GM12878 (cell line): ENCODE measurements at regions not wholly inside any gene's neighbourhood (a gene's known extent, or its start where the extent isn't known, plus 50 kb on each side); places are given as distances from the start of the nearest gene placed in this dataset.

Source experiments
- ATAC-seq: fragments of 200-7000 bp; cut with Tn5 transposase; 3 replicates; pipeline ENCODE4 v1.9.1; 2020; ENCODE audit warnings: mild to moderate bottlenecking, moderate library complexity
- BruUV-seq: library from RNA; stranded (reverse); fragments of 400-500 nt; replicated peaks from 2 replicates; lab custom pipeline; 2021; lab: Mats Ljungman, UMichigan
- CTCF ChIA-PET: fragments of 300-600 bp; sonication (Branson Sonifier 250); formaldehyde crosslinking; extraction: SDS; loops from one replicate; lab custom pipeline; 2021; ENCODE audit warnings: inconsistent platforms; lab: Yijun Ruan, JAX
- POLR2A ChIA-PET: fragments of 350-600 bp; formaldehyde crosslinking; extraction: SDS; loops from one replicate; lab custom pipeline; 2021; ENCODE audit warnings: inconsistent platforms; lab: Charles Lee
- RAD21 ChIA-PET: fragments of 300-600 bp; sonication (Branson Sonifier 250); formaldehyde crosslinking; loops from one replicate; lab custom pipeline; 2023; ENCODE audit warnings: antibody characterized with exemption; ENCODE audit not compliant: unreplicated experiment; lab: Charles Lee
- SMC1A ChIA-PET: fragments of 300-600 bp; sonication (Branson Sonifier 250); formaldehyde crosslinking; loops from one replicate; lab custom pipeline; 2023; ENCODE audit not compliant: unreplicated experiment, uncharacterized antibody; lab: Charles Lee
- DNase-seq: peaks from one replicate; pipeline ENCODE4 v3.0.0-alpha.2; 2011; ENCODE audit warnings: low read depth, low spot score
- FAIRE-seq: peaks from 3 replicates; lab custom pipeline; 2011; peaks lifted over from hg19 to GRCh38; lab: Jason Lieb, UNC
- H2AFZ ChIP-seq: 2 replicates; pipeline ENCODE4 v1.6.0; 2011; ENCODE audit warnings: low read depth, low read length, control low read depth; ENCODE audit not compliant: control insufficient read depth
- H3K27ac ChIP-seq: 2 replicates; pipeline ENCODE4 v1.5.1; 2011; ENCODE audit warnings: control low read depth; ENCODE audit not compliant: control insufficient read depth, insufficient read depth
- H3K27me3 ChIP-seq, 2 experiments: replicated peaks in 1 of 2; 2 replicates each; pipeline versions ENCODE4 v1.6.0 to v1.6.1; 2011; ENCODE audit warnings: low read length in 1 of 2; ENCODE audit not compliant: control insufficient read depth in 2 of 2, insufficient read depth in 2 of 2
- H3K36me3 ChIP-seq, 2 experiments: 2 replicates each; pipeline ENCODE4 v1.5.1; 2011; ENCODE audit warnings: low read length in 1 of 2; ENCODE audit not compliant: control insufficient read depth in 2 of 2, insufficient read depth in 2 of 2
- H3K4me1 ChIP-seq: 2 replicates; pipeline ENCODE4 v1.6.1; 2011; ENCODE audit warnings: mild to moderate bottlenecking, low read length, moderate library complexity, mixed read lengths; ENCODE audit not compliant: control insufficient read depth, insufficient read depth
- H3K4me2 ChIP-seq: 2 replicates; pipeline ENCODE4 v1.6.0; 2011; ENCODE audit warnings: control low read depth; ENCODE audit not compliant: control insufficient read depth, insufficient read depth
- H3K4me3 ChIP-seq: fragments of 200-600 bp; sonication (generic); 2 replicates; pipeline ENCODE4 v1.5.1; 2016
- H3K79me2 ChIP-seq: 2 replicates; pipeline ENCODE4 v1.6.0; 2011; ENCODE audit warnings: low read length; ENCODE audit not compliant: control insufficient read depth, insufficient read depth
- H3K9ac ChIP-seq: 2 replicates; pipeline ENCODE4 v1.8.0; 2011; ENCODE audit warnings: low read length, control low read depth, mixed read lengths; ENCODE audit not compliant: control insufficient read depth, insufficient read depth
- H3K9me3 ChIP-seq: replicated peaks from 3 replicates; pipeline ENCODE4 v1.5.1; 2011; ENCODE audit warnings: mild to moderate bottlenecking, low read length; ENCODE audit not compliant: control insufficient read depth, insufficient read depth
- H4K20me1 ChIP-seq: 2 replicates; pipeline ENCODE4 v1.6.0; 2011; ENCODE audit not compliant: control insufficient read depth, insufficient read depth
- BMI1 ChIP-seq: fragments of 450-650 bp; IDR thresholded peaks from 2 replicates; pipeline ENCODE4 v1.6.1; 2016; ENCODE audit warnings: mild to moderate bottlenecking, moderate library complexity, borderline replicate concordance
- CBFB ChIP-seq: IDR thresholded peaks from 2 replicates; pipeline ENCODE4 v1.6.1; 2016; ENCODE audit warnings: antibody characterized with exemption, low read depth
- EP300 ChIP-seq, 2 experiments: fragments of 150-350 bp in 1 of 2; IDR thresholded peaks; 2 replicates each; pipeline ENCODE4 v1.6.1; 2011 to 2012; ENCODE audit warnings: low read depth in 2 of 2, low read length in 2 of 2, borderline replicate concordance in 1 of 2, improper control_type of control experiment in 1 of 2, inconsistent platforms in 1 of 2; ENCODE audit not compliant: control insufficient read depth in 1 of 2
- FOXM1 ChIP-seq: IDR thresholded peaks from 2 replicates; pipeline ENCODE4 v1.6.1; 2012; ENCODE audit warnings: low read depth, mild to moderate bottlenecking, inconsistent platforms, low read length, moderate library complexity
- HCFC1 ChIP-seq: fragments of 150-350 bp; IDR thresholded peaks from 2 replicates; pipeline ENCODE4 v1.6.1; 2014; ENCODE audit warnings: low read length
- POLR2A ChIP-seq: IDR thresholded peaks from 2 replicates; pipeline ENCODE4 v1.6.1; 2011; ENCODE audit warnings: low read depth, mild to moderate bottlenecking, low read length
- RAD21 ChIP-seq: IDR thresholded peaks from 2 replicates; pipeline ENCODE4 v1.6.1; 2011; ENCODE audit warnings: mild to moderate bottlenecking, low read depth, low read length, moderate library complexity; ENCODE audit not compliant: insufficient read depth
- TCF12 ChIP-seq: IDR thresholded peaks from 2 replicates; pipeline ENCODE4 v1.6.1; 2011; ENCODE audit warnings: low read depth, mild to moderate bottlenecking, low read length
- ZNF274 ChIP-seq: IDR thresholded peaks from one replicate; pipeline ENCODE4 v1.8.0; 2011; ENCODE audit not compliant: insufficient read length, insufficient read depth
- WGBS: methylation state at CpG from one replicate; pipeline ENCODE4 v1.1.6; 2016; ENCODE audit warnings: low lambda C conversion rate; ENCODE audit not compliant: insufficient replicate concordance, insufficient coverage; ENCODE audit errors: missing lambda C conversion rate; 5-methylcytosine and 5-hydroxymethylcytosine counted together
- in situ Hi-C: fragments of 300-500 bp; cut with MboI; formaldehyde crosslinking; loops from 9 replicates; pipeline ENCODE4 v1.14.3; 2018; ENCODE audit warnings: mixed read lengths
- intact Hi-C: fragments of 100-400 bp; cut with micrococcal nuclease; formaldehyde crosslinking; loops from one replicate; pipeline ENCODE4 v1.14.2; 2022; ENCODE audit not compliant: unreplicated experiment
- TF ChIP-seq, protein P1 (sequence below): IDR thresholded peaks from 2 replicates; pipeline ENCODE4 v1.6.1; 2011; ENCODE audit warnings: borderline replicate concordance, low read depth, mild to moderate bottlenecking, moderate library complexity, low read length; ENCODE audit not compliant: insufficient read depth, poor library complexity, severe bottlenecking
- TF ChIP-seq, protein P2 (sequence below): IDR thresholded peaks from 2 replicates; pipeline ENCODE4 v1.6.1; 2011; ENCODE audit warnings: mild to moderate bottlenecking, low read depth, low read length, moderate library complexity; ENCODE audit not compliant: insufficient replicate concordance

DNA sequence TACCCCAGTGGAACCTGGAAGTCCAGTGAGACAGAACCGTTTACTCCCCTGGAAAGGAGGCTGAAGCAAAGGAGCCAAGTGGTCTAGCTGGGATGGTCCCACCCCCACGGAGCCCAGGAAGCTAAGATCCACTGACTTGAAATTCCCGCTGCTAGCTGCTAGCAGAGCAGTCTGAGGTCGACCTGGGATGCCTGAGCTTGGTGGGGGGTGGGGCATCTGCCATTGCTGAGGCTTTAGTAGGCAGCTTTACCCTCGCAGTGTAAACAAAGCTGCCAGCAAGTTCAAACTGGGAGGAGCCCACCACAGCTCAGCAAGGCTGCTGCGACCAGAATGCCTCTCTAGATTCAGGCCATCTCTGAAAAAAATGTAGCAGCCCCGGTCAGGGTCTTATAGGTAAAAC lies 437.0 kb downstream of the SUCLA2 start (continued):
- TF ChIP-seq, protein P1, sequence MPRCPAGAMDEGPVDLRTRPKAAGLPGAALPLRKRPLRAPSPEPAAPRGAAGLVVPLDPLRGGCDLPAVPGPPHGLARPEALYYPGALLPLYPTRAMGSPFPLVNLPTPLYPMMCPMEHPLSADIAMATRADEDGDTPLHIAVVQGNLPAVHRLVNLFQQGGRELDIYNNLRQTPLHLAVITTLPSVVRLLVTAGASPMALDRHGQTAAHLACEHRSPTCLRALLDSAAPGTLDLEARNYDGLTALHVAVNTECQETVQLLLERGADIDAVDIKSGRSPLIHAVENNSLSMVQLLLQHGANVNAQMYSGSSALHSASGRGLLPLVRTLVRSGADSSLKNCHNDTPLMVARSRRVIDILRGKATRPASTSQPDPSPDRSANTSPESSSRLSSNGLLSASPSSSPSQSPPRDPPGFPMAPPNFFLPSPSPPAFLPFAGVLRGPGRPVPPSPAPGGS: no peak
- TF ChIP-seq TCF12: no peak

DNA sequence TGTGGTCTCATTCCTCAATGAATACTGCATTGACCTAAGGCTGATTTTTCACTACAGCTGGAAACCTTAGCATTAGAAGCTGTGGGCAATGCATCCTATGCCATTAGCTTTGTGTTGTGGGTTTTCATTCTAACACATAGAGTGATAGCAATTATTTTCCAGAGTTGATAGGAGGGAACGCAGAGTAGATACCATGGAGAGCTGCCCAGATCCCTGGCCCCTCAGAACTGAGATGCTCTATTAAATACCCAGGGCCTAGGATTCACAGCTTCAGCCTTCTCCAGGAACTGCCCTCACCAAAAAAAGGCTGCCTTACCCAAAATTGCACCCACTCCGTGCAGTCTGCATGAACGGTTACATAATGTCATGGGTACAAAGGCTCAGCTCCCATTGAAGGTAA lies 444.4 kb downstream of the SUCLA2 start:
- FAIRE-seq: no peak

More for the DNA sequence above, 444.4 kb downstream of the SUCLA2 start:
- Histone ChIP-seq H3K4me2 (no peak overlapping the region), H3K4me1 (no peaks in the 10 kb centered on the region), H3K79me2 (no peaks in the 10 kb centered on the region), H3K9me3 (no peaks in the 10 kb centered on the region), H3K27me3 (no peaks in the 10 kb centered on the region), H4K20me1 (no peaks in the 10 kb centered on the region), H2AFZ (no peak overlapping the region), H3K27ac (no peak overlapping the region), H3K9ac (no peak overlapping the region), H3K36me3 (no peaks in the 10 kb centered on the region)
- in situ Hi-C loops: no loop called here
- CTCF ChIA-PET: no interaction called here
- BruUV-seq: no TSS peak
- RAD21 ChIA-PET: no interaction called here
- no peak for DNase-seq
- no peak for TF ChIP-seq RAD21
- no peak for TF ChIP-seq EP300 (IDR thresholded peaks at IDR 0.05; ENCODE audit: borderline replicate concordance in 1 of 2, control insufficient read depth in 1 of 2, low read depth in 2 of 2, low read length in 2 of 2)
- TF ChIP-seq HCFC1: no peak
- no peak for TF ChIP-seq BMI1
- TF ChIP-seq, protein P1: no peak
- TF ChIP-seq CBFB: no peak
- TF ChIP-seq POLR2A: no peak
- TF ChIP-seq ZNF274: no peak
- TF ChIP-seq FOXM1: no peak
- TF ChIP-seq, protein P2, sequence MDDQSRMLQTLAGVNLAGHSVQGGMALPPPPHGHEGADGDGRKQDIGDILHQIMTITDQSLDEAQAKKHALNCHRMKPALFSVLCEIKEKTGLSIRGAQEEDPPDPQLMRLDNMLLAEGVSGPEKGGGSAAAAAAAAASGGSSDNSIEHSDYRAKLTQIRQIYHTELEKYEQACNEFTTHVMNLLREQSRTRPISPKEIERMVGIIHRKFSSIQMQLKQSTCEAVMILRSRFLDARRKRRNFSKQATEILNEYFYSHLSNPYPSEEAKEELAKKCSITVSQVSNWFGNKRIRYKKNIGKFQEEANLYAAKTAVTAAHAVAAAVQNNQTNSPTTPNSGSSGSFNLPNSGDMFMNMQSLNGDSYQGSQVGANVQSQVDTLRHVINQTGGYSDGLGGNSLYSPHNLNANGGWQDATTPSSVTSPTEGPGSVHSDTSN: no peak
- TF ChIP-seq, all 136 proteins: peak for 0
- no peak for ATAC-seq
- H3K4me3 ChIP-seq: no peak overlapping the region
- POLR2A ChIA-PET: no interaction called here
- intact Hi-C loops: no loop called here
- SMC1A ChIA-PET: no interaction called here
- 29% methylated on average over 3 of the region's 3 CpGs for WGBS
